ENCODE measurements at regions not wholly inside any gene's neighbourhood (a gene's known extent, or its start where the extent isn't known, plus 50 kb on each side); places are given as distances from the start of the nearest gene placed in this dataset.
"Not testable (repeated sequence)": the region's sequence is repeated elsewhere in the genome, so short reads cannot be mapped to it uniquely, and the experiment has no call there.

DNA sequence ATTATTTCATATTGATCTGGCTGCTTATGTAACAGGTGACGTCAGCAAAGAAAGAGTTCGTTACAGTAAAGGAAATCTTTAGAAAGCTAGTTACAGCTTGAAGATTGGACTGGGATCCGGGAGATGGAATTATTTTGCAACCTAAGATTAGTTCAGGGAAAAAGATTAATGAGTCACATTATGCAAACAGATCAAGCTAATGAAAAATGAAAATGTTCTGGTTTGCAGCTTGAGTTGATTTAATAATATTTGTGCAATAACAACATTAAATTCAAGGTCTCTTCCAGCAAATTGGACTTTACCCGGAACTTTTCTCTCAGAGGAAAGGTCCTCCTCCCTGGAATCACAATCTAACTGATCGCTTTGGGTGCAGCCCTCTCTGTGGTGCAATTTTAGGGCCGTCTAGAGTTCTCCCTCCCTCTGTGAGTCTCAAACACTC, 119.5 kb downstream of the OTUD1 start:
- no peak for DNase-seq
- CTCF ChIA-PET = no interaction called here
- Mint-ChIP-seq H3K27ac (no peak overlapping the region), H3K27me3 (peaks cover 6% of the 10 kb centered on the region), H3K4me3 (no peak overlapping the region), H3K36me3 (ENCODE audit: low read depth) (no peaks in the 10 kb centered on the region), H3K4me1 (no peaks in the 10 kb centered on the region), H3K9me3 (no peaks in the 10 kb centered on the region)
- POLR2A ChIA-PET = no interaction called here

DNA sequence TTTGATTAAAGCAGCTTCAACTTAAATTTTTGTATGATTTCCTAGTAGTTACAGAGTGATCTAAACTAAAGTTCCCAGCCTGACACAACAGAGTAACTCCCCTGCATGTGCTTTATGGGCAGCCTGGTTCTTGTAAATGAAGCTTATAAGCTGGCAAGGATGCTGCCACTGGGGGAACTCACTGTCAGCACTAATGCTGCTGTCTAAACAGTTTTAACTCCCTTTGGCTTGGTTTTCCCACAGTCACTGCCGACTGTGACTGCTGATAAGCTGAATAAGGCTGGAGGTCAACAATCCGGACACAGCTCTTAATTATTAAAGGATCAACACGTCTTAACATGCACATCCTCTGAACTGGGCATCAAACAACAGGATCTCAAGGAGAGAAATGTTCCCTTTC, 130.1 kb downstream of the OTUD1 start:
- Mint-ChIP-seq H3K4me1 (no peaks in the 10 kb centered on the region), H3K27ac (no peak overlapping the region), H3K27me3 (peaks cover 9% of the 10 kb centered on the region), H3K4me3 (no peak overlapping the region), H3K36me3 (ENCODE audit: low read depth) (no peaks in the 10 kb centered on the region), H3K9me3 (peaks cover 13% of the 10 kb centered on the region)
- no peak for DNase-seq
- POLR2A ChIA-PET = no interaction called here
- CTCF ChIA-PET = no interaction called here

DNA sequence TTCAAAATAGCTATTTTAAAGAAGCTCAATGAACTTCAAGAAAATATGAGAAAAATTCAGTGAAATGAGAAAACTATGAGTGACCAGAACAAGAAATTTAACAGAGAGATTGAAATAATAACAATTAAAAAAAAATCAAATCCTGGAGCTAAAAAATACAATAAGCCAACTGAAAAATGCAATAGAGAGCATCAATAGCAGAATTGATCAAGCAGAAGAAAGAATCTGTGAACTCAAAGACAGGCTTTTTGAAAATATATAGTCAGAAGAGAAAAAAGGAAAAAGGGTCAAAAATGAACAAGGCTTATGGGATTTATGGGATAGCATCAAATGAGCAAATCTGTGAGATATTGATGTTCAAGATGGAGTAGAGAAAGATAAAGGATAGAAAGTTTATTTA, 133.0 kb downstream of the OTUD1 start:
- CTCF ChIA-PET = no interaction called here
- no peaks in the 10 kb centered on the region for H3K4me1 Mint-ChIP-seq
- no peaks in the 10 kb centered on the region for H3K36me3 Mint-ChIP-seq (ENCODE audit: low read depth)
- peaks cover 13% of the 10 kb centered on the region for H3K9me3 Mint-ChIP-seq
- H3K27ac Mint-ChIP-seq = no peak overlapping the region
- POLR2A ChIA-PET = no interaction called here
- H3K27me3 Mint-ChIP-seq = peaks cover 2% of the 10 kb centered on the region
- no peak for DNase-seq
- H3K4me3 Mint-ChIP-seq = no peak overlapping the region

DNA sequence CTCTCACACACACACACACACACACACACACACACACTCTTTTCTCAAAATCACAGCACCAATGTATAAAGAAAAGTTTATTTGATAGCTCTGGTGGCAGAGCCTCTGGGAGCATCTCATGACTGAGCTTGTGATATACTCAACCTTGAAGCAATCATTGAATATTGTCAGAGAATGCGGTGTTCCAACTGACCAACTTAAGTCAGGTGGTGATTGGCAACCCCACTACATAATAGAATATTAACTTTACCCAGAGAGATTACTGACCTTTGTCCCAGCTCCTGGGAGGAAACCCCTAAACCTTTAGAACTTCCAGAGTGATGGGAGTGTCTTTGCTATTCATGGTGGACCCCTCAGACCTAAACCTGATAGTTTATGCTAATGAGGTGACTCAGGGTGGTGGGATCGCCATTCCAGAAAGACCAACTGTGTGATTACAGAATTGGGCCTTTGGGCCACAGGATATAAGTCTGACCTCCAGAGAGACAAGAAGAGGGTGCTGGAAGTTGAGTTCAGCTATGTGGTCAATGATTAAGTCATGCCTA, 143.1 kb downstream of the OTUD1 start:
- Mint-ChIP-seq H3K36me3 (ENCODE audit: low read depth) (no peaks in the 10 kb centered on the region), H3K9me3 (no peaks in the 10 kb centered on the region), H3K27ac (no peak overlapping the region), H3K4me3 (no peak overlapping the region), H3K4me1 (no peaks in the 10 kb centered on the region), H3K27me3 (peaks cover 1% of the 10 kb centered on the region)
- ChIA-PET POLR2A (no interaction called here), CTCF (no interaction called here)
- DNase-seq = no peak

DNA sequence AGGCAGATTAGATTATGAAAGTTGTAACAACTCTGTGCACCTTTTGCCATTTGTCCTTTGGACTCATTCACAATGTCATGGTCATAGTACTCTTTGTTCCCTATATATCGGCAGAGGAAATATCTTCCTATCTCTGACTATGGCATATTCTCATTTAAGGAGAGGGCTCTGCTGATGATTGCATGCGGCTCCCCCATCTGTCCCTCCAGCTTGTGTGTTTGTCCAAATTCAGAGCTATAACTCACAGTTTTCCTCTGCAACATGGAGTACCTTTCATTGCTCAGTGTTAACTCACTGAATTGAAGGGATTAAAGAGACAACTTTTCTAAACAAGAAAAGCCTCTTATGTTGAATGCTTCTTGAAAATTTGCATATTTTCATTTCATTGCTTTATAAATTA, 145.5 kb downstream of the OTUD1 start:
- no peak for DNase-seq
- H3K36me3 Mint-ChIP-seq (ENCODE audit: low read depth) = no peaks in the 10 kb centered on the region
- H3K27me3 Mint-ChIP-seq = peaks cover 1% of the 10 kb centered on the region
- H3K27ac Mint-ChIP-seq = no peak overlapping the region
- H3K4me1 Mint-ChIP-seq = no peaks in the 10 kb centered on the region
- CTCF ChIA-PET = no interaction called here
- POLR2A ChIA-PET = no interaction called here
- H3K4me3 Mint-ChIP-seq = no peak overlapping the region
- H3K9me3 Mint-ChIP-seq = no peaks in the 10 kb centered on the region

DNA sequence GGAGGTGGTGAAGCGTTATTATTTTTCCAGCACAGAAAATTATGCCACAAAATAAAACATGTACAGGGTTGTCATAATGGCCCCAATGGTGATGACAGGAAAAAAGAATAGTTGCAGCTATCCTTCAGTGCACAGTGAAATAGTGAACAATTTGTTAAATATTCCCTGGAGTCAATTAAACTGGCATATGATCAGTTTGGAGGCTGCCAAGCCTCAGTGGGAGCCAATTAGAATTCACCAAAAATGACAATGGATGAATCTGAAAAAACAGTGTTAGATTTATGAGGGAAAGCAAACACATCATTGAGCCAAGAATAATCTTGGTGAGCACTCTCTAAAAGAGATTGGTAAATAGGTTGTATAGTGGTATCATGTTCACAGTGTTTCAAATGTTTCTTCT, 146.3 kb downstream of the OTUD1 start:
- Mint-ChIP-seq H3K27ac (no peak overlapping the region), H3K36me3 (ENCODE audit: low read depth) (no peaks in the 10 kb centered on the region), H3K4me3 (no peak overlapping the region), H3K9me3 (no peaks in the 10 kb centered on the region), H3K27me3 (no peaks in the 10 kb centered on the region), H3K4me1 (no peaks in the 10 kb centered on the region)
- DNase-seq = no peak
- CTCF ChIA-PET = no interaction called here
- POLR2A ChIA-PET = no interaction called here

DNA sequence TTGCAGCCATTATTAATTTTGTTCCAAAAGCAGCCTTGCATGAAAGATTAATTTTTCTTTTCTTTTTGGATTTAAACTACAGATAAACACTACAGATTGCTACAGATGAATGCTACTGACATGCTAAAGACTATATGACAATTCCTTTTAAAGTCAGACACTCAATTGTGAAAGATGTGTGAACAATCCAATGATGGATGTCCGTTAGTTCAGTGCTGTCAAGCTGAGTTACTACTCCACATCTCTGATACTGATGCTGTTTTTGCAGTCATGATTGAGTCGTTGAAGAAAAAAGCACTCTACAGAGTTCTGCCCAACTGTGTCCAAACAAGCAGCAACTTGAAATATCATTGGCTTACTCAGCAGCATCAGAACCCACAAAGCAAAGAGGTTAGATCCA, 146.8 kb downstream of the OTUD1 start:
- Mint-ChIP-seq H3K4me1 (no peaks in the 10 kb centered on the region), H3K36me3 (ENCODE audit: low read depth) (no peaks in the 10 kb centered on the region), H3K27me3 (no peaks in the 10 kb centered on the region), H3K27ac (no peak overlapping the region), H3K9me3 (no peaks in the 10 kb centered on the region), H3K4me3 (no peak overlapping the region)
- ChIA-PET POLR2A (no interaction called here), CTCF (no interaction called here)
- no peak for DNase-seq

DNA sequence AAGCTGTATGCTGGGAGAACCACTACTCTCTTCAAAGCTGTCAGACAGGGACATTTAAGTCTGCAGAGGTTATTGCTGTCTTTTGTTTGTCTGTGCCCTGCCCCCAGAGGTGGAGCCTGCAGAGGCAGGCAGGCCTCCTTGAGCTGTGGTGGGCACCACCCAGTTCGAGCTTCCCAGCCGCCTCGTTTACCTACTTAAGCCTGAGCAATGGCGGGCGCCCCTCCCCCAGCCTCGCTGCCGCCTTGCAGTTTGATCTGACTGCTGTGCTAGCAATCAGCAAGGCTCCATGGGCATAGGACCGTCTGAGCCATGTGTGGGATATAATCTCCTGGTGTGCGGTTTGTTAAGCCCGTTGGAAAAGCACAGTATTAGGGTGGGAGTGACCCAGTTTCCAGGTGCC, 156.4 kb downstream of the OTUD1 start:
- H3K27me3 Mint-ChIP-seq; DNase-seq; CTCF ChIA-PET; H3K4me3 Mint-ChIP-seq; H3K27ac Mint-ChIP-seq; H3K36me3 Mint-ChIP-seq (ENCODE audit: low read depth); POLR2A ChIA-PET; H3K9me3 Mint-ChIP-seq; H3K4me1 Mint-ChIP-seq: not testable (repeated sequence)

DNA sequence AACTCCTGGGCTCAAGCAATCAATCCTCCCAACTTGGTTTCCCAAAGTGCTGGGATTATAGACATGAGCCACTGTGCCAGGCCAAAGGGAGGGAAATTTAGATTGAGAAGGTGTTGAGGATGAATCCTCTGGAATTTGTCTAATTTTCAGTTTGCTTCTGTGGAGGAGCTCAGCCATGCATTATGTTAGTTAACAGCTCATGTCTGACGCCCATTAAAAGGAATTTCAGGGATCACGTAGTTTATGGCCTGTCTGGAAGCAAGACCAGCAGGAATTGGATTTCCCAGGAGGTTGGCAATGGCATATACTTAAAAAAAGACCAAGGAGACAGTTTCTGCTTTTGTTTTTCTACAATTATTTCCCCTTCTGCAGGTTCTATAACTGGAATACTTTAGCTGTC, 165.7 kb downstream of the OTUD1 start:
- Mint-ChIP-seq H3K27ac (no peak overlapping the region), H3K9me3 (no peaks in the 10 kb centered on the region), H3K36me3 (ENCODE audit: low read depth) (no peaks in the 10 kb centered on the region), H3K4me3 (no peak overlapping the region), H3K4me1 (no peaks in the 10 kb centered on the region), H3K27me3 (no peaks in the 10 kb centered on the region)
- CTCF ChIA-PET = no interaction called here
- DNase-seq = no peak
- POLR2A ChIA-PET = no interaction called here

DNA sequence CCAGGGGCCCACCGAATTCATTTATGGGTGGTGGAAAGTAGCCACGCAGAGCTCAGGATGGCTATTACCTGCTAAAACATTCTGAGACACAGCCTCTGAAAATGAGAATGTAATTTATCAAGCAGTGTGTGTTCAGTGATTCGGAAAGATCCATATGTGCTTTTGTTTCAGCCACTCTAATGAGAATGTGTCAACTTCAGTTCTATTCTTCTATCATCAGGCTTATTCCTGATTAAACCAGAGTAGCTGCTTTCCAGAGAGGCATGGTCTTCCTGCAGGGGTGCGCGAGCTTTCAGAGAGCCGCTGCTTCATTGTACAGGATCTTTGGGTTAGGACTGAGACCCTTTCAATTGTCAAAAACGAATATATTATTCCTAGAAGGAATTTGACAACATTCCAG, 167.6 kb downstream of the OTUD1 start:
- DNase-seq = no peak
- H3K4me3 Mint-ChIP-seq = no peak overlapping the region
- no peak overlapping the region for H3K27ac Mint-ChIP-seq
- CTCF ChIA-PET = no interaction called here
- H3K9me3 Mint-ChIP-seq = no peaks in the 10 kb centered on the region
- no peaks in the 10 kb centered on the region for H3K4me1 Mint-ChIP-seq
- H3K27me3 Mint-ChIP-seq = no peaks in the 10 kb centered on the region
- POLR2A ChIA-PET = no interaction called here
- no peaks in the 10 kb centered on the region for H3K36me3 Mint-ChIP-seq (ENCODE audit: low read depth)

DNA sequence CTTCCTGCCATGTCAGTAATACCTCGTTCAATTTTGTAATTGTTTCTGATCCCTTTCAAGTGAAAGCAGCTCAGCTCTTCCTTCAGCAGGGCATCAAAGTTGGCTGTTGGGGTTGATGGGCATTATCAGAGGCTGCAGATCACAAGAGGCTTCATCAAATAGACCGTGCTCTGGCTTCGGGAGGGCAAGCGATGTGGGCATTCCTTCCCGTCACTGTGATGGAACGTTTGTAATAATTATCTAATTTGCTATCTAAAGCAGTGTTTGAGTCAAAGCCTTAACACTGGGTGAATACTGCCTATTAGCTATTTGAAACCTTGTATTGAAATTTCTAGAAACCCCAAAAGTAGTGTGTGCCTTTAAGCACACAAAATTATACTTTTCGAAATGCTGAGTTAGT, 170.1 kb downstream of the OTUD1 start:
- no peaks in the 10 kb centered on the region for H3K36me3 Mint-ChIP-seq (ENCODE audit: low read depth)
- no peaks in the 10 kb centered on the region for H3K9me3 Mint-ChIP-seq

DNA sequence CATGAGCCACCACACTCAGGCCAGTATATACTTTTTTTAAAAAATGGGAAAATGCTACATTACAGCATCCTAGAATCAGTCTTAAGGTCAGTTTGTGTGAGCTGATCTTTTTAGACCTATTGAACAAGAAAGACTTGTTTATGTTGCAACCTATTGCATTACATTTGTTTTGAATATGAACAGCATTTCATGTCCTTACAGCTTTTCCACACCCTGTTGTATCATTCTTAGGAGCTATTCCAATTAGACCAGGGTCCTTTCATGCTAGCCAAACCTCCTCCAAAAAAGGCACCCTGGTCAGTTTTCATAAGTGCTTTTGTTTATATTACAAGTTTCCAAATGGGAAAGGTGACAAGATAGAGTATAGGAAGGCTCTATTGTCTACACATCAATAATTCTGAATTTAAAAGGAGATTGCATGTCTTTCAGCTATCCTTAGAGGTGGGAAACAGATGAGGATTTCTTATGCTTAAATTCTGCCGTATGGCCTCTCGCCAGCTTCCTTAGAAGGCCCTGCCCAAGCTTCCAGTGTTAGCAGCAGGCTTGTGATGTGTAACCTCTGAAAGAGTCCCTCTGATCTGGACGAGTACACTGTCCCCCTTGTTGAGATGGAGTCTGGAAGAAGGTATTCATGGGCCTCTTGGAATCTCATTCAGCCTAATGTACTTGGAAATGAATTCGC, 171.9 kb downstream of the OTUD1 start:
- no peak for DNase-seq
- H3K27ac Mint-ChIP-seq = no peak overlapping the region
- no peaks in the 10 kb centered on the region for H3K9me3 Mint-ChIP-seq
- no peaks in the 10 kb centered on the region for H3K27me3 Mint-ChIP-seq
- CTCF ChIA-PET = no interaction called here
- POLR2A ChIA-PET = no interaction called here
- no peaks in the 10 kb centered on the region for H3K36me3 Mint-ChIP-seq (ENCODE audit: low read depth)
- H3K4me3 Mint-ChIP-seq = no peak overlapping the region
- H3K4me1 Mint-ChIP-seq = no peaks in the 10 kb centered on the region

More for the DNA sequence above, 170.1 kb downstream of the OTUD1 start:
- H3K27me3 Mint-ChIP-seq = no peaks in the 10 kb centered on the region
- DNase-seq = no peak
- CTCF ChIA-PET = no interaction called here
- no peaks in the 10 kb centered on the region for H3K4me1 Mint-ChIP-seq
- POLR2A ChIA-PET = no interaction called here
- no peak overlapping the region for H3K27ac Mint-ChIP-seq
- H3K4me3 Mint-ChIP-seq = no peak overlapping the region

DNA sequence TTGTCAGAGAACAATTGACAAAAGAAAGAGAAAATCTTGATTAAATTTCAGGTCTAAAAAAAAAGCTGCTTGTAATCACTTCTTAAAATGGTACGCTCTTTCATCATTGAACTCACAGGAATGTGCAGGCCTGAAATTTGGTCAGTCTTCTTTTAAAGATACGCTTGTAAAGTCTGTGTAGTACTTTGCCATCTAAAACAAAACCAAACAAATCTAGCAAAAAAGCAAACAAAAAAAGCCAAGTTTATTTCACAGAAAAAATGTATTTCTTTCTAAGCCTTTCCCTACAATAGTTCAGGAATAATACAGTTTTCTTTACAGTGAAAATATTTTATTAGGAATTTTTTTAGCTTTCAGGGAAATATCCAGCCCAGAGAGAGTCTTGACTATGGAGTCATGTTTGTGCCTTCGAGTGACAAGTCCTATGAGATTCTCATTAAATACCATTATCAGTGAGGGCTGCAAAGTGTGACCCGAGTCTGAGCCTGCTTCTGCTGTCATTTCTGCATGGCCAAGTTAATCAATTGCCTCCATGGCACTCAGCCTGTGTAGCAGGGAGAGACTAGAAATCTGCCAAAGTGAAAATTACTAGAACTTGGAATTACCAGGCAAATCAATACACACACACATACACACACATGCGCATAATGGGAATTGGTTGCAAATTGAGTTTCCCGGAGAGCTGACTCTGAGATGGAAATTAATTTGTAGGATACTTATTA, 172.6 kb downstream of the OTUD1 start:
- no peak for DNase-seq
- ChIA-PET CTCF (no interaction called here), POLR2A (no interaction called here)
- Mint-ChIP-seq H3K4me1 (no peaks in the 10 kb centered on the region), H3K27me3 (no peaks in the 10 kb centered on the region), H3K9me3 (no peaks in the 10 kb centered on the region), H3K27ac (no peak overlapping the region), H3K36me3 (ENCODE audit: low read depth) (no peaks in the 10 kb centered on the region), H3K4me3 (no peak overlapping the region)

DNA sequence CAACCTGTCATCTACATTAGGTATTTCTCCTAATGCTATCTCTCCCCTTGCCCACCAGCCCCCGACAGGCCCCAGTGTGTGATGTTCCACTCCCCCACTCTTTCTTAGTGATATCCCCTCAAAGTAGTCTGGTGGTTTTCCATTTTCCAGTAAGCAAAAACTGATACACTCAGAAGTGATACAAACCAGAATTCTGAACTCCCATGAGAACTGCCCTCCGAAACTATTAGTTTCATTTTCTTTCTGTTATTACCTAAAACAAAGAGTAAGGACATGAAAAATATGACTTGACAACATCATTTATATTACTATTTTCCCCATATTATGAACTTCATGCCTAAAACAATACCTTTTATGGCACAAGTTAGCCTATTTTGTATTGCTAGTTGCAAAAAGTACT, 175.0 kb downstream of the OTUD1 start:
- POLR2A ChIA-PET = no interaction called here

More for the DNA sequence above, 175.0 kb downstream of the OTUD1 start:
- Mint-ChIP-seq H3K27ac (no peak overlapping the region), H3K36me3 (ENCODE audit: low read depth) (no peaks in the 10 kb centered on the region), H3K27me3 (no peaks in the 10 kb centered on the region), H3K4me3 (no peak overlapping the region), H3K4me1 (no peaks in the 10 kb centered on the region), H3K9me3 (no peaks in the 10 kb centered on the region)
- CTCF ChIA-PET = no interaction called here
- no peak for DNase-seq
